Psoas muscle (tissue), 7 donors: ENCODE measurements at regions not wholly inside any gene's neighbourhood (a gene's known extent, or its start where the extent isn't known, plus 50 kb on each side); places are given as distances from the start of the nearest gene placed in this dataset.

Experiments used
- ATAC-seq, 4 donors: fragments of 200-7000 bp; cut with Tn5 transposase; one replicate each; pipeline ENCODE4 v1.9.1; 2020; ENCODE audit warnings: moderate library complexity in 3 of 4, mild to moderate bottlenecking in 2 of 4
- DNase-seq, 2 donors: peaks; one replicate each; pipeline ENCODE4 v3.0.0-alpha.2; 2020
- H3K27ac ChIP-seq: fragments of 200-600 bp; one replicate; pipeline ENCODE4 v1.8.0; 2022
- H3K27me3 ChIP-seq, 3 donors: fragments of 200-600 bp in 1 of 3; one replicate each; pipeline versions ENCODE4 v1.6.1 to v1.8.0; 2013 to 2022; ENCODE audit warnings: low read length in 2 of 3, mild to moderate bottlenecking in 2 of 3, moderate library complexity in 1 of 3; ENCODE audit not compliant: insufficient read depth in 3 of 3
- H3K36me3 ChIP-seq, 2 donors: fragments of 200-600 bp in 1 of 2; one replicate each; pipeline versions ENCODE4 v1.6.1 to v1.8.0; 2013 to 2022; ENCODE audit warnings: low read depth in 1 of 2, mild to moderate bottlenecking in 1 of 2, moderate library complexity in 1 of 2; ENCODE audit not compliant: insufficient read depth in 1 of 2
- H3K4me1 ChIP-seq: fragments of 200-600 bp; one replicate; pipeline ENCODE4 v1.8.0; 2022
- H3K4me3 ChIP-seq: fragments of 200-600 bp; one replicate; pipeline ENCODE4 v1.8.0; 2022; ENCODE audit warnings: mild to moderate bottlenecking
- H3K9me3 ChIP-seq: fragments of 200-600 bp; one replicate; pipeline ENCODE4 v1.8.0; 2022
- CTCF ChIP-seq: fragments of 200-600 bp; IDR thresholded peaks from one replicate; pipeline ENCODE4 v1.8.0; 2022; ENCODE audit warnings: antibody characterized with exemption
- WGBS, 3 donors: extraction: QIAGEN DNeasy Blood & Tissue Kit; methylation state at CpG; one replicate each; pipeline versions ENCODE4 v1.1.6 to v1.1.7; 2013; 5-methylcytosine and 5-hydroxymethylcytosine counted together
- intact Hi-C, 2 donors: fragments of 100-400 bp; cut with DNase I; formaldehyde crosslinking; loops; one replicate each; pipeline versions ENCODE4 v1.11.0 to v1.14.2; 2022
- donor health status: healthy with polysubstance abuse.
- donor health status: DM: no; HTN: no; CAD: no; lungs with moderate emphysema.
- donor health status: Bipolar disorder and iron deficiency.
- donor health status: healthy.
- donor health status: DM: yes; HTN: yes; CAD: no.
- donor health status: DM: no; HTN: no; CAD: no.
- donor health status: DM: yes; HTN: yes; CAD: no.

DNA sequence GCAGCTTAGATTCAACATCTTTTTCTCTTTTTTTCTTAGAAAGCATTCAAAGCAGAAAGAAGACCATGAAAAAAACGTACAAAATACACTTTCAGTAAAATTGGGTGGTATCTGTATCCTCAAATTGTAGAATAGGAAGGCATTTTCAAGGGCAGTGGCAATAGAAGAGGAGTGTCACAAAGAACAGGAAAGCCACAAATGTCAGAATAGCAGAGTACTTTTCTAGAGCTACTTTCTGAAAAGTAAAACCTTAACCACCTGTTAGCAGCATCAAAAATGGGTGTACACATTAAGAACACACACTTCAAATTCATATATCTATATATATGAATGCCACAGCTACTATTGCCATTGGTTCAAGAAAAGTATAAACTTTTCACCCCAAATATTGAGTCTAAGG is 412.1 kb upstream of the DCN start:
- Histone ChIP-seq H3K4me3 (no peak overlapping the region), H3K27ac (no peak overlapping the region), H3K27me3 (no peaks in the 10 kb centered on the region), H3K4me1 (no peaks in the 10 kb centered on the region), H3K36me3 (no peaks in the 10 kb centered on the region), H3K9me3 (no peaks in the 10 kb centered on the region)
- WGBS, 3 donors = 60 to 68% (median 60%) methylated on average over 1 of the region's 1 CpG
- intact Hi-C loops = no loop called here
- no peak for TF ChIP-seq CTCF
- no peak for ATAC-seq
- DNase-seq = no peak

DNA sequence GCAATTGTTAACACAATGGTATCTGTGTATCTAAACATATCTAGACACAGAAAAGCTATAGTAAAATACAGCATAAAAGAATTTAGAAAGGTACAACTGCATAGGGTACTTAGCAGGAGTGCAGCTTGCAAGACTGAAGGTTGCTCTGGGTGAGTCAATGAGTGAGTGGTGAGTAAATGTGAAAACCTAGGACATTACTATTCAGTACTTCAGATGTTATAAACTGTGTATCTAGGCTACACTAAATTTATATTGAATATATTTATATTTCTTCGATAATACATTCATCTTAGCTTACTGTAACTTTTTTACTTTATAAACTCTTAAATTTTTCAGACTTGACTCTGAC is 409.0 kb upstream of the DCN start:
- H3K27ac ChIP-seq = no peak overlapping the region
- no peak for TF ChIP-seq CTCF
- no peaks in the 10 kb centered on the region for H3K4me1 ChIP-seq
- no peaks in the 10 kb centered on the region for H3K27me3 ChIP-seq
- intact Hi-C loops = no loop called here
- H3K9me3 ChIP-seq = no peaks in the 10 kb centered on the region
- WGBS, 3 donors = 0 to 43% (median 0%) methylated on average over 1 of the region's 1 CpG
- no peak overlapping the region for H3K4me3 ChIP-seq
- no peaks in the 10 kb centered on the region for H3K36me3 ChIP-seq
- ATAC-seq (no peak), DNase-seq (no peak)

DNA sequence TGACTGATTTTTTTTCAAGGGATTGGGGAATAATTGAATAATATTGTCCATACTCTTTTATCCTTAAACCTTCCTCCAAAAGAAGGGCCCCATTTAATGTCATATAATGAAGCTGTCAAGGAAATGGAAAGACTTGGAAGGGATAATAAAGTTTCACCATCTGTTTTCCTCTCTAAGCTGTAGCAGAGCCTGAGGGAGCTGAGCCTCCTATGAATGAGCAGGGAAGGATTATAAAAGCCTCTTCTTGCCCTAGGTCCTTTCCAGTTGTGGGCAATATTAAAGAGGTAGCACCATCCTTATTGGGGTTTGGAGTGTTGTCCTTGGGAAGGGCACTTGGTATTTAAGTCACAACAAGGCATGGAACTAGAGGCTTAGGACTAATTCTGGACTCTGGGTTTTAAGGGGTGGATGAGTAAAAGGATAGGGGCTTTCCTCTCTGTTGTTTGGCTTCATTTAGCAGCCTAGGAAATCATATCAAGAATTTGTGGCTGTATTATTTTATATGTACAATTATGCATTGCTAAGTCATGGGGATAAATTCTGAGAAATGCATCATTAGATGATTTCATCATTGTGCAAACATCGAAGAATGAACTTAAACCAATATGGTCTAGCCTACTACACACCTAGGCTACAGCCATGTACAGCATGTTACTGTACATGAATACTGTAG is 408.5 kb upstream of the DCN start:
- H3K27me3 ChIP-seq = no peaks in the 10 kb centered on the region
- H3K9me3 ChIP-seq = no peaks in the 10 kb centered on the region
- DNase-seq = no peak
- H3K27ac ChIP-seq = no peak overlapping the region
- H3K4me3 ChIP-seq = no peak overlapping the region
- WGBS, 3 donors = 92 to 97% (median 93%) methylated on average over 1 of the region's 1 CpG
- no peak for TF ChIP-seq CTCF
- intact Hi-C loops = no loop called here
- no peak for ATAC-seq
- no peaks in the 10 kb centered on the region for H3K36me3 ChIP-seq
- no peaks in the 10 kb centered on the region for H3K4me1 ChIP-seq

DNA sequence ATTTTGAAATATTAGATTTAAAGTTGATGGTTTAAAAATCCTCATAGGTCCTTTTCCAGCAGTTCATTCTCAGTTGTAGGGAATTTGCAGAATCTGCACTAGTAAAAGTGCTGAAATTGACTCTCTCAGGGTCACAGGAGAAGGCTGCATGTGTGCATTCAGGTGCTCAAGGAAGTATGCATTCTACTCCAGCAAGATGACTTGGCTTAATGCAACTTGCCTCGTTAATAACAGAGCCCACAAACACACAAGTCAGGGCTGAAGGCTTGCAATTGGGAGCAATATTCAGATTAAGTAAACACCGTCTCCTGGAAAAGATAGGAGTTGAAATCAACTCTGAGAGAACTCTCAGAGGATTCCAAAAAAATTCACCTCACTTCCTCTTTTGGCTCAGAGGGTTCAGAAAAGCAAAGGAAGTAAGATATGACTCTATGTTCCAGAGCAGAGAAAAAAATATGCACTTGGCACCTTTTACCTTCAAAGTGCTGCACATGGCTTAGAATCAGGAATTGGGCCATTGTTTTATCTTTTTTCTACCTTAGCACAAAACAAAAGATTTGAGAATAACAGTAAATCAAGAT is 406.3 kb upstream of the DCN start:
- 45 to 51% (median 48%) methylated on average over 2 of the region's 2 CpGs for WGBS, 3 donors
- H3K27me3 ChIP-seq = no peaks in the 10 kb centered on the region
- no peaks in the 10 kb centered on the region for H3K4me1 ChIP-seq
- H3K27ac ChIP-seq = no peak overlapping the region
- H3K36me3 ChIP-seq = no peaks in the 10 kb centered on the region
- TF ChIP-seq CTCF = no peak
- no peak for DNase-seq
- no peaks in the 10 kb centered on the region for H3K9me3 ChIP-seq
- ATAC-seq = no peak
- intact Hi-C loops = loop anchor here in 1 of 2 donors (10.0 kb wide), 1 partner anchor 986 kb away; no protein-coding TSS in a partner anchor
- H3K4me3 ChIP-seq = no peak overlapping the region

DNA sequence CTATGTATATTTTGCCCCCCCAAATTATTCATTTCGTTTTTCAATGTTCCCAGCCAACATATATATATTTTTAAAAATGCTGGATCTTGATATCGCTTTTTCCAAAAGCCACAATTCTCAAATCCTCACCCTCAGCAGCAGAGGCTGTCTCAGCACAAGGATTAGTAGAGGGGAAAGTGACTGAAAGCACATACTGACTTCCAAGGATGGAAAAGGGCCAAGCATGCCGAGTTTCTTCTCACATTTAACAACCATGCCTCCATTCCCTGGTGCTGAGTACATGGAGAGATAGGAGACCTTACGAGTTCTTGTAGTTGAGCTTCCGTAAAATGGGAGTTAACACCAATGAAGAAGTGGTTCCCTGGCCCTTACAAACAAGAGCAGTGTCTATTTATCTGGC is 403.4 kb upstream of the DCN start:
- no peak overlapping the region for H3K4me3 ChIP-seq
- no peak for TF ChIP-seq CTCF
- DNase-seq = no peak
- H3K36me3 ChIP-seq = no peaks in the 10 kb centered on the region
- no peak overlapping the region for H3K27ac ChIP-seq
- no peaks in the 10 kb centered on the region for H3K4me1 ChIP-seq
- no peaks in the 10 kb centered on the region for H3K27me3 ChIP-seq
- intact Hi-C loops = loop anchor here in 1 of 2 donors (10.0 kb wide), 1 partner anchor 989 kb away; no protein-coding TSS in a partner anchor
- no peak for ATAC-seq
- 69 to 80% (median 73%) methylated on average over 5 of the region's 5 CpGs for WGBS, 3 donors
- no peaks in the 10 kb centered on the region for H3K9me3 ChIP-seq
